ENCODE measurements at regions not wholly inside any gene's neighbourhood (a gene's known extent, or its start where the extent isn't known, plus 50 kb on each side); places are given as distances from the start of the nearest gene placed in this dataset.

- H3K4me1 ChIP-seq: no peaks in the 10 kb centered on the region
- no peak overlapping the region for H3K27ac ChIP-seq
- 74 to 90% methylated on average over 2 of the region's 2 CpGs for WGBS, 2 donors
- no peak overlapping the region for H3K4me3 ChIP-seq
- no peaks in the 10 kb centered on the region for H3K36me3 ChIP-seq
- H3K27me3 ChIP-seq: no peaks in the 10 kb centered on the region
- no peaks in the 10 kb centered on the region for H3K9me3 ChIP-seq
- DNase-seq (no peak), ATAC-seq (no peak)
- intact Hi-C loops (cut with DNase I): no loop called here
- no peak for TF ChIP-seq CTCF (IDR thresholded peaks at IDR 0.05)
Measured at GRCh38 chr13:90826688-90827087, 520.8 kb upstream of the MIR17HG start.

GRCh38 chr13:90830782-90831181, 516.7 kb upstream of the MIR17HG start:
- Histone ChIP-seq H3K27ac (no peak overlapping the region), H3K4me3 (no peak overlapping the region), H3K9me3 (no peaks in the 10 kb centered on the region), H3K27me3 (no peaks in the 10 kb centered on the region), H3K4me1 (no peaks in the 10 kb centered on the region), H3K36me3 (no peaks in the 10 kb centered on the region)
- intact Hi-C loops (cut with DNase I): no loop called here
- DNase-seq (no peak), ATAC-seq (no peak)
- 68 to 80% methylated on average over 2 of the region's 2 CpGs for WGBS, 2 donors
- no peak for TF ChIP-seq CTCF (IDR thresholded peaks at IDR 0.05)

GRCh38 chr13:90833951-90834350, 513.5 kb upstream of the MIR17HG start:
- Histone ChIP-seq H3K9me3 (no peaks in the 10 kb centered on the region), H3K4me1 (no peaks in the 10 kb centered on the region), H3K4me3 (no peak overlapping the region), H3K36me3 (no peaks in the 10 kb centered on the region), H3K27me3 (no peaks in the 10 kb centered on the region), H3K27ac (no peak overlapping the region)
- intact Hi-C loops (cut with DNase I): no loop called here
- TF ChIP-seq CTCF (IDR thresholded peaks at IDR 0.05): no peak
- ATAC-seq: no peak
- DNase-seq: no peak

GRCh38 chr13:90834700-90835099, 512.8 kb upstream of the MIR17HG start:
- Histone ChIP-seq H3K36me3 (no peaks in the 10 kb centered on the region), H3K4me1 (no peaks in the 10 kb centered on the region), H3K9me3 (no peaks in the 10 kb centered on the region), H3K4me3 (no peak overlapping the region), H3K27me3 (no peaks in the 10 kb centered on the region), H3K27ac (no peak overlapping the region)
- TF ChIP-seq CTCF (IDR thresholded peaks at IDR 0.05): no peak
- DNase-seq (no peak), ATAC-seq (no peak)
- intact Hi-C loops (cut with DNase I): no loop called here
- WGBS, 2 donors: 92 to 96% methylated on average over 5 of the region's 5 CpGs

GRCh38 chr13:90835826-90836225, 511.7 kb upstream of the MIR17HG start:
- Histone ChIP-seq H3K4me1 (no peaks in the 10 kb centered on the region), H3K27me3 (no peaks in the 10 kb centered on the region), H3K4me3 (no peak overlapping the region), H3K27ac (no peak overlapping the region), H3K36me3 (no peaks in the 10 kb centered on the region), H3K9me3 (no peaks in the 10 kb centered on the region)
- no peak for TF ChIP-seq CTCF (IDR thresholded peaks at IDR 0.05)
- ATAC-seq: no peak
- DNase-seq: no peak
- intact Hi-C loops (cut with DNase I): no loop called here

Data from heart right ventricle (tissue), 16 donors.